HT1080 (cell line): ENCODE measurements at regions not wholly inside any gene's neighbourhood (a gene's known extent, or its start where the extent isn't known, plus 50 kb on each side); places are given as distances from the start of the nearest gene placed in this dataset.
"Not testable (repeated sequence)": the region's sequence is repeated elsewhere in the genome, so short reads cannot be mapped to it uniquely, and the experiment has no call there.

Experiments
- DNase-seq: peaks from one replicate; pipeline ENCODE4 v3.0.0-alpha.2; 2015; ENCODE audit warnings: low read depth

DNA sequence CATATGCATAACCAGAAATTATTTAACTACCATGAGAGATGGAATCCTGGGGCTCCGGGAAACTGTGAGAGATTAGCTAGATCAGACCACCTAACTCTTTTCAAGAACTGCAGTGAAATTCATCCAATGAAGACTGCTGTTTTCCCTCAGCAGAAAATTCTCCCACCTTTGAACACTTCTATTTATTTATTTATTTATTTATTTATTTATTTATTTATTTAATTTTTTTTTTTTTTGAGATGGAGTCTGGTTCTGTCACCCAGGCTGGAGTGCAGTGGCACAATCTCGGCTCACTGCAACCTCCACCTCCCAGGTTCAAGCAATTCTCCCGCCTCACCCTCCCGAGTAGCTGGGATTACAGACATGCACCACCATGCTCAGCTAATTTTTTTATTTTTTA lies 802.2 kb downstream of the BCL11A start:
- not testable (repeated sequence) for DNase-seq

DNA sequence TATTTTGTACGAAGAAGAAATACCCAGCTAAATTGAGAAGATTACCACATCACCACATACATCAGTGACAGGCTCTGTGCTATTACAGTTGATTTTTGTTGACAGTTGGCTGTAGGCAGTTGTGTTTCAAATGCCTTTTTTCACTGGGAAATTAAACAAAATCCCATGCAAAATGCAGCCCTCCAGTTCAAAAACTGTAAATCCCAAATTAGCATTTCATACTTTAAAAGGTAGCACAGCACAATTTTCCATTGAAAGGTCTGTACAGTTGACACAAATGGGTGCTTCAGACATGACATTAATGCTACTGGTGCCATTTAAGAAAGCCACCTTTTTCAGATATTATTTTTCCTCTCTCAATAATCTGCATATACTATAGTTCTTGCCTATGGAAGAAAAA lies 807.2 kb downstream of the BCL11A start:
- DNase-seq = no peak

GRCh38 chr2:59745085-59745484 lies 808.4 kb downstream of the BCL11A start:
- no peak for DNase-seq

DNA sequence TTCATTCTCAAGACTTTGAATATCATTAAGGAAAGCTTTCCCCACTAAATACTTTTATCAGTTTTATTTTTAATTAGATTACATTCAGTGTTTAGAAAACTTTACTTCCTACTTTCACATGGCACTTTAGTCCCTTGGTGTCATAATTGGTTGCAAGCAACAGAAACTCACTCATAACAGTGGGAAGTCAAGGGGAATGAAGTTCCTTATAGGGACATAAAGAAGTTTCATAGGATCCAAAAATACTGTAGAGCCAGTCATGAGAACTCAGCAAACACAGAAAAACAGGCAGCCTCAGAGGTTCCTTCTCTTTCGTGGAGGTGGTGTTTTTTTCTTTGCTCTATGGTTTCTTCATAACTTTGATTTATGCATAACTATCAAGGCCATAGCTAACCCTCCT lies 809.0 kb downstream of the BCL11A start:
- no peak for DNase-seq

DNA sequence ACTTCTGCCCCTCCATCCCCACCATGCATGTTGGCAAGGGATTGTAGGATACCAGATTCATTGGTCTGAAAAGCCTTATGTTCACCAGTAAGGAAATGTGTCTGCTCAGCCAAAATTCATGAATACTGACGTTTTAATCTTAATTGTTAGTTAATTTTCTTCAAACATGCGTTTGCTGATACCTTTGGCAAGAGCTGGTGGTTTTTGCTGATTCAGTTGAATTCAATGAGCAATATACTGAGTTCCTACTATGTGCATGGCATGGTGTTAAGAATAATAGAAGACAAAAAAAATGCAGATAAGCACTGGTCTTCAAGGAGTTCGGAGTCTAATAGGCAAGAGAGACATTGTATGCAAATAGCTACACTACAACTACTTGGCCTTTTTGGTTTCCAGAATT lies 811.6 kb downstream of the BCL11A start:
- DNase-seq = no peak

DNA sequence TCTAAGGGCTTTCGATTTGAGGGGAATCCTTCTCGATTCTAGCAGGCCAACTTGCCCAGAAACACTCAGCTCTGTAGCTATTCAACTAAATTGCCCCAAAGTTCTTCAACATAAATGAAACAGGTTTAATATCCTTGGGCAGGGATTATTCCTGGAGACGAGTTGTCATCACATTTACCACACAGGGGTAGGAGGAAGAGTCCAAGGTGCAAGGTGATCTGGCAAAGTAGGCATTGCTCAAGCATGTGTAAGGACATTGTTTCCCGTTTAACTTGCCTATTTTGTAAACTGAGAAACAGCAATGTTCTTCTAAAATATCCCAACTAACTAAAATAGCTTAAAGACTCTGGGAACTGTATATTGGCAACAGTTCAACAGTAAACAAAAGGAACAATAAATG lies 814.3 kb downstream of the BCL11A start:
- DNase-seq = no peak

GRCh38 chr2:59737299-59737698 lies 816.2 kb downstream of the BCL11A start:
- DNase-seq = no peak

- no peak for DNase-seq
These were observed 818.7 kb downstream of the BCL11A start for GRCh38 chr2:59734743-59735142.

DNA sequence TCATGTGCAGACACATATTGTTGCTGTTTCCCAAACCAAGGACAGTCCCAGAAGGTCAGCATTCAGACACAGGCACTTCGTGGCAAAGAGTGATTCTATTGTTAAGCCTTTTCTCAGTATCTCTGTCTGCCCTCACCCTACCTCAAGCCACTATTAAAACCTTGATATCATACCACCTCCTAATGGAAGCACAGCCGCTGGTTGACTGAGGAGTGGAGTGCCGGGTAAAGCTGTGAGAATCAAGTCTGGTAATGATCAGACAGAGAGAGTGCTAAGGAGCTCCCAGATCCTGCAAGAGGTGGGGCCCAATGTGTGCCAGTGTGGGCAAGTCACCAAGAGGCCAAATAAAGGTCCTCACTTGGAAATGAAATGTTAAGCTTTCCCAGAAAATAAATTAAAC lies 819.5 kb downstream of the BCL11A start:
- no peak for DNase-seq

- no peak for DNase-seq
These were observed 819.9 kb downstream of the BCL11A start for GRCh38 chr2:59733567-59733930.

DNA sequence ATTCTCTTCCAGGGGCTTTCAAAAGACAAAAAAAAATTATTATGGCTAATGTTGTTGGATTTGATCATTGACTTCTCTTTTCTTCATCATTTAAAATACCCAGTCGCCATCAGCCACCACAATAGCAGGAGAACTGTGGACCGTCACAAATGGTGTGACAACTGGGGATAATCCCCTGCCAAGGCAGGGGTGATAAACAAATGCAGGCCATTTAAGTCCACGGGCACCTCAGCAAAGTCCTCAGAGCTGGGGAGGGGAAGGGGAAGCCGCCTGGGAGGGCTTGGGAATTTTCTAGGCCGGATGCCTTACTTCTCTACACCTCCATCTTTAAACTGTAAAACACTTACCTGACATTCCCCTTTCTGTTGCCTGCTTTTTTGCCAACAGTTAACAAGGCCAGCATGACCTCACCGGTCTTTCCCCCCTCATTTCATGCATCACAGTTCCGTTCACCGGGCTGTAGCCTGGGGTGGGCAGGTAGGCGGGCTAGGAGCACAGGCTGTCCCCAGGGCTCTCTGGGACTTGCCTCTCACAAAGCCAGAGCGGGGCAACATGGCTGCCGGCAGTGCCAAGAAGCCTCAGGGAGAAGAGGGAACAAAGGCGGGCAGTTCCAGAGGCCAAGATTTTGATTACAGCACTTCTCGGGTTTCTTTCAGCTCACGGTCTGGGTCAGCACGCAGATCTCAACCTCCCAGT lies 820.4 kb downstream of the BCL11A start:
- DNase-seq = no peak

GRCh38 chr2:59727121-59727590 lies 826.3 kb downstream of the BCL11A start:
- no peak for DNase-seq

DNA sequence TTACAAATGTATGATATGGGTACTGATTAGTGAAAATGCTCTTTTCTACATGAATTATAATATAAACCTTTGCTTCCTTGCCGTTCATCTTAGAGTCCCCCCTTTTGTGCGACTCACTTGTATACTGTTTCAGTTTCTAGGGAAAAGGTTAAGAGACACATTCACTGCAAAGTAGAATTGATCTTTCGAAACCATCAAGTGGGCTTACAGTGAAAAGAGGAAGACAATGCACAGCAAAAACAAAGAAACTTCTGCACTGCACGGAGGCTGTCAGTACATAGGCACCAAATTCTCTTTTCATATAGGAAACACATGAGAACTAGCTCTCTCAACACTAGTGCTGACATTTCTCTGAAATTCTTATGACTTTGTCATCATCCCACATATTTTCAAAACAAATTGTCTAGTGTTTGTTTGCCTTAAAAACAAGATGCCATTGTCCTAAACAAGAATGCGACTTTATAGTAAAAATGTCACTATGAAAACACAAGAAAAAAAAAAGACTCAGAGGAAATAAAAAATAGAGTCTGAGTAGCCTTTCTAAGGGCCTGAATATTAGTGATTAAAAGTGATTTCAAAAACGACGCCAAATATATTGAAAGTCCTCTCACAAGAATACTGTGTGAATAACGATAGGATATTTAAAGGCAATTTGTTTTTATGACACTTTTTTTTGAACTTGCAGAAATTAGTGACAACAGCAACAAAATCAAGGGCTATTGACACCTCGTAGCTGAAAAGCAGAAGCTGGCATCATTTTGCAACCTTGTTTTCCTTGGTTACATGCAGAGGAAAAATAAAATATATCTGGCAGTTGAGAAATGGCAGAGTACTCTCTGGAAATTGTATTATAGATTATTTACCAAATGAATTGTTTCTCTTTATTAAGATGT lies 827.0 kb downstream of the BCL11A start:
- DNase-seq = no peak

GRCh38 chr2:59724746-59725145 lies 828.7 kb downstream of the BCL11A start:
- DNase-seq = no peak

DNA sequence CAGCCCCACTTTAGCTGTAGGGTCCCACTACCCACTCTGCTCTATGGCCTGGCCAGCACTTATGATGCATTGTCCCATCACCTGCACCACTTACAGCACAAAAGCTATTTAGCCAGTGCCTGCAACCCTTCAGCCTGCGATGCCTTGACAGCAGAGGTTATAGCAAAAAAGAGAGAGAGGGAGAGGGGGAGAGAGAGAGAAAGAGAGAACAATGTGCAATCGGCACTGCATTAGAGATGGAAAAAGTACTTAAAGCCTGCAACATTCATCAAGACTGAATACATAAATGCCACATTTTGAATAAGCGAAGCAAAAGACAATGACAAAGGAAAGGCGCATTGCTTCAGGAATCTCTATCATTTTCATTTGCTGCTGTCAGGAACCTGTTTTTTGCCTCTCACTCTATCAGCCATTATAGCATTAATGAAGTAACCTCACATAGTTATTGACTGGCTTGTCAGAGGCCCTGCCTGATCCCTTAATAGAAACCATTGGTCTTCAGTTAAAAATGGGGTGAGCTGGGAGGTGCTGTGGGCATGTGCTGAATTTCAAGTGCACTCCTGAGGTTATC lies 833.1 kb downstream of the BCL11A start:
- DNase-seq = no peak

DNA sequence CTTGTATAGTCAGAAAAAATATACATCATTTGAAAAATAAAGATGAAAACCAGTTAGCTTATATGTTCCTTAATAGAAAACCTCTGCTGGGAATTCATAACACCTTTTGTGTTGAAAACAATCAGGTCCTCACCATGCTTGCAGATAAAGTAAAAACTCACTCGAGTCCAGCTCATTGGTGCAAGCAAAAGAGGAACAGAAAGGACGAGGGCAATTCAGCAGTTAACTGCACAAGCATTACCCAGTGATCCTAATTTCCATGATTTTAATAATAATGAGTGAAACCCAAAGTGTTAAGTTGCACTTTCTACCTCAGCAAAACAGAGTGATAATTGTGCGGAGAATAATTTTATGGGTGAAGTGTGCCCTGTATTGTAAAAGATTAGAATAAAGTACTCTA lies 839.9 kb downstream of the BCL11A start:
- DNase-seq = no peak

DNA sequence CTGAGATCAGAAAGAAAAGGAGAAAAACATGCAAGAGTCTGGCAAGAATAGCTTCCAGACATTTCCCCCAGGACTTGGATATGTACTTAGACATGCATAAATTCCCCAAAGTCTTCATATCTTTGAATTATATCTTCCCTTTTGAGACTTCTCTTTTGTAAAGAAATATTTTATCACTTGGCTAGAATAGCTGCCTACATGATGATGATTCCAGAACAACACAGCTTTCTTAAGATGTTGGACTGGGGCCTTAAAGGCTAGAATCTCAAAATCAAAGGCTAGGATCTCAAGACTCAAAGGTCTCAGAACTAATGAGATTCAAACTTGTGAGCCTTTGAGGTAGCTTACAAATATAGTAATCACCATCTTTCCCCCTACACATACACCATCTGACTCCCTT lies 842.3 kb downstream of the BCL11A start:
- DNase-seq = no peak

- DNase-seq = no peak
These were observed 846.7 kb downstream of the BCL11A start for GRCh38 chr2:59706729-59707128.

DNA sequence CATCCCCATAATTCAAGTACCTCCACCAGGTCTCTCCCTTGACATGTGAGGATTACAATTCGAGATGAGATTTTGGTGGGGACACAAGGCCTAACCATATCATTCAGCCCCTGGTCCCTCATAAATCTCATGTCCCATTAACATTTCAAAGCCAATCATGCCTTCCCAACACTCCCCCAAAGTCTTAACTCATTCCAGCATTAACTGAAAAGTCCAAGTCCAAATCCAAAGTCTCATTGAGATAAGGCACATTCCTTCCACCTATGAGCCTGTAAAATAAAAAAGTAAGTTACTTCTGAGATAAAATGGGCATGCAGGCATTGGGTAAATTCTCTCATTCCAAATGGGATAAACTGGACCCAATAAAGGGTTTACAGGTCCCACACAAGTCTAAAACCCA lies 849.7 kb downstream of the BCL11A start:
- no peak for DNase-seq

- no peak for DNase-seq
These were observed 851.4 kb downstream of the BCL11A start for GRCh38 chr2:59702026-59702425.

- DNase-seq = no peak
These were observed 852.0 kb downstream of the BCL11A start for GRCh38 chr2:59701271-59701994.

- no peak for DNase-seq
These were observed 859.3 kb downstream of the BCL11A start for GRCh38 chr2:59694176-59694575.
